Stimulated activated CD8-positive, alpha-beta memory T cell treated with anti-CD3 and anti-CD28 coated beads, Interleukin-7, amount 100 ng/mL, for 1 hour (primary cell): ENCODE measurements at regions not wholly inside any gene's neighbourhood (a gene's known extent, or its start where the extent isn't known, plus 50 kb on each side); places are given as distances from the start of the nearest gene placed in this dataset.

Experiments
- DNase-seq, 2 donors: peaks; one replicate each; pipeline ENCODE4 v3.0.0-alpha.2; 2020; ENCODE audit warnings: low read depth in 2 of 2

DNA sequence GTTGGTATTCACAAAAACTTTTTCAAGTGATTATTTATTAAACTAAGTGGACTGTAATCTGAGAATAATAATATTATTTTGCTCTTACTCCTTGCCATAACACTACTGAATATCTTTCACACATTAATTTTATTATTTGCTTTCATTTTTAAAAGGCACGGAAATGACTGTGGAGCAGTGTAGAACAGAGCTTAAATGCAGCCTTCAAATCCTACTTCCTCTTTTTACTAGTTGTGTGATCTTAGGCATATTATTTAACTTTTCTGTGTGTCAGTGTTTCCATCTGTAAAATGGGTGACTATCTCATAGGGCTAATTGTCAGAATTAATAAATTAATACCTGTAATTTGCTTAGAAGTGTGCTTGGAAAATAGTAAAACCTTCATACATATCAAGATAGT lies 55.5 kb upstream of the SLC8A1 start:
- DNase-seq, result no peak

- DNase-seq, result no peak
Measured at GRCh38 chr2:40510304-40510703, 58.4 kb upstream of the SLC8A1 start.

GRCh38 chr2:40511661-40512213 lies 59.8 kb upstream of the SLC8A1 start:
- no peak for DNase-seq

DNA sequence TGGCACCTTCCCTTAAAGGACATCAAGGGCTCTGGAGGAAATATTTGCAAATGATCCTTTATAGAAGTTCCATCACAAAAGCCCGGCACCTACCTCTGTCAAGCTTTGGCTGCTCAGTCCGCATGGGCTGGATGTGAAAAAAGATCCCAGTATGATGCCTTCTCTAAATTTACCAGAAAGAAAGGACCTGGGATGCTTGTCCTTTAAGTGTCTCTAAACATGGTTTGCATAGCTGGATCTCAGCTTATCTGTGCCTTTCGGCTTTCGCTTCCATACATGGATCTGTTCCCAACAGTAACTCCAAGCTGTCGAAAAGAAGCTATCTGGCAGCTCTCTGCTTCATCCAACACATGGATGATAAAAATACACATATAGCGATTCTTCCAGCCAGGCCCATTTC lies 60.4 kb upstream of the SLC8A1 start:
- no peak for DNase-seq

GRCh38 chr2:40513201-40513600 lies 61.3 kb upstream of the SLC8A1 start:
- no peak for DNase-seq

GRCh38 chr2:40516604-40517003 lies 64.7 kb upstream of the SLC8A1 start:
- DNase-seq, result no peak

DNA sequence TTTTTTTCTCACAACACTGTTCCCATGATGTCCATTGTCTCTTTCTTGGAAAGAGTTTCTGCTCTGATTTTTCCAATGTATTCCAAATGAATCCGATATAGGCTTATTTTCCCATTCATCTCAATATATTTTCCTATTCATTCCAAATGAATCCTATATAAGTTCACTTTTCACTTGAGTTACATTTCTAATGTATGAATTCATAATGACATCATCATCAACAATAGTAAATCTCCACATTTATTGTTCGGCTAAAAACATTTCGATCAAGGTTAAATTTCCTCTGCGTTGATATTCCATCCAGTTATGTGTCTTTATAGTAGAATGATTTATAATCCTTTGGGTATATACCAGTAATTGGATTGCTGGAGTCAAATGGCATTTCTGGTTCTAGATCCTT lies 76.7 kb upstream of the SLC8A1 start:
- DNase-seq, result no peak

GRCh38 chr2:40531359-40531758 lies 79.5 kb upstream of the SLC8A1 start:
- DNase-seq, result no peak

DNA sequence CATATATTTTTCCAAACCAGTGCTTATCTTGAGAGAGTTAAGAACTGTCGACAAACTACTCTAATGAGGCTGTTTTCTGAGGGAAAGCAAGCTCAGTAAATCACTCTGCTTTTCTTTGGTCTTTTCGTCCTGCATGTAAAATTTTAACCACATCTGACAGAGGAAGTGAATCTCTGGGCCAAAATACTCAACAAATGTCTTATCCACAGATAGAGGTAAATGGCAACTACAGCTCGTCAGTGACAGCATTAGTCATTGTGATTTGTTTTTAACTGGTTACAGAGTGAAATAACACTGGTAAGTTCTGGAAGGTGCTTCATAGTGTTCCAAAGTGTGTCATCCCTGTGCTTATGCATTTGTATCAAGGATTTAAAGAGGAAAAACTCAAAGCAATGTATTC lies 82.6 kb upstream of the SLC8A1 start:
- no peak for DNase-seq

DNA sequence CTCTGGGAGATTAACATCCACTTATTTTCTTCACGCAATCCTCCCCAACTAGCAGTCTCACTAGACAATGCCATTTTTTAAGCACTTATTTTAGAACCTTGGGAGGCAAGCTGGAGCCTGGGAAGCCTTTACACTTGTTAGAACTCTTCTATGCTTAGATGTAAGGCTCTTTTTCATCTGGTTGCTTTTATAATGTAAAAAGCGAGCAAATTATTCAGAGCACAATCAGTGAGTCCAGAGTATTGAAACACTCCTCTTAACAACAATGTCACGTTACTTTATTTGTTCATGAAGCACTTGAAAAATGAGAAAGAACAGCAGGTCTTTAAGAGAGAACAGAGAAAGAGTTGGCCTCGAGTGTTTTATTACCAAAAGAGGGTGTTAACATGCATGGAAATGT lies 84.1 kb upstream of the SLC8A1 start:
- DNase-seq, result no peak

GRCh38 chr2:40540026-40540425 lies 88.1 kb upstream of the SLC8A1 start:
- DNase-seq, result no peak

- DNase-seq, result no peak
Measured at GRCh38 chr2:40543381-40543780, 91.5 kb upstream of the SLC8A1 start.

- no peak for DNase-seq
Measured at GRCh38 chr2:40544072-40544471, 92.2 kb upstream of the SLC8A1 start.

GRCh38 chr2:40545645-40546044 lies 93.8 kb upstream of the SLC8A1 start:
- DNase-seq, result no peak

- DNase-seq, result no peak
Measured at GRCh38 chr2:40546439-40547191, 94.7 kb upstream of the SLC8A1 start.

GRCh38 chr2:40548521-40548920 lies 96.6 kb upstream of the SLC8A1 start:
- DNase-seq, result no peak

- no peak for DNase-seq
Measured at GRCh38 chr2:40550085-40550484, 98.2 kb upstream of the SLC8A1 start.

GRCh38 chr2:40551081-40551480 lies 99.2 kb upstream of the SLC8A1 start:
- DNase-seq, result no peak

DNA sequence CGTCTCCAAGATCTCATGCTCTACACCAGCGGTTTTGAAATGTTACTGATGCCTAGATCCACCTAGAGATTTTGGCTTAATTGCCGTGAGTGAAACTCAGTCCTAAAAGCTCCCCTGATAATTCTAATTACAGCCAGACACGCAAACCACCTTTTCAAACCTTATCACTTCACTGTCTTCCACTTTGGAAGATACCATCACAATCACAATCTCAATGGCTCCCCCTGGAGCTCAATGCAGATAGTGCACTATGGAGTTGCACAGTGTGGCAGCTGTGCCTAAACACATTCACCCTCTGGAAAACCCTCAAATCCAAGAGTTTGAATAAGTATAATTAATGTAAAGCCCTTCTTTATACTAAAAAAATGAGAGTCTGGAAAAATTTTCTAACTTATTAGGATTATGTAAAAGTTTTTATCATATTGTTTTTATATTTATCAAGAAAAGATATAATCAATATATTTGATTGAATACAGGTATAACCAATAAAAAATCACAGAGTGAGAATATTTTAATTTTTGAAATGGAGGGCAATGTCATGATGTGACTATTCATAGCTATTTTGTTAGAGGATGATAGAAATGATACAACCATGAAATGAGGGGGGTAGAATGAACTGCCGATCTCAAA lies 102.9 kb upstream of the SLC8A1 start:
- DNase-seq, result no peak

DNA sequence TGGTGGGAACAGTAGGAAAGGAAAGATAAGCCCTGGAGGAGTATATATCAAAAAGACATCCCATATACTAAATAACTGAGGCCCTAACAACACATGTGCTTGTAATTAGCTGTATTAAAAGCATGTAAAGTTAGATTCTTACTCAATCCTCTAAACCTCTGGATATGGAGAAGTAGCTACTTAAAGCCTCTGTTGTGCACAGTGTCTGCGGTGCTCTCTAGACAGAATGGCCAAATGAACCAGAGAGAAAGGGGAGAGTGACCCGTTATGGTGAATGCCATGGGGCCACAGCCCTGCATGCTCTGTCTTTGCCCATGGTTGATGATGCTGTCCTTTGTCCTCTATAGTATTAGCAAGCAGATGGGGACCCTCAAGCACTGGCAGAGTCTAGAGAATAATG lies 104.4 kb upstream of the SLC8A1 start:
- no peak for DNase-seq

DNA sequence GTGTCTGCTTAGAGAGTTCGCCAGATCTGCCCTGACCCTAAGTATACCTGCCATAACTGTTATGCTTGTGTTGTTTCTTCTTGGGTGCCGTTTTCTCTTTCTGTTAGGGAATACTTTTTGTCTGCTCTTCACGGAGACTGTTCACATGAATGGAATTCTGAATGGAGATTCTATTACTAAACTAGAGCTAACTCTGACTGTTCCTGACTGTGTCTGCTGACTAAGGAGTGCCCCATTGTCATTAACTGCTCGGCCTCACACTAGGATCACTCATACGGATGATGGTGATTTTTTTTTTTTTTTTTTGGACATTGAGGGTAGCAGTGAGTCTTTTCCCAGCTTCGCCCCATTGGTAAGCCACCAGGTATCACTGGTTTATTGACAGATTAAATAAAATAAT lies 104.8 kb upstream of the SLC8A1 start:
- DNase-seq, result no peak

DNA sequence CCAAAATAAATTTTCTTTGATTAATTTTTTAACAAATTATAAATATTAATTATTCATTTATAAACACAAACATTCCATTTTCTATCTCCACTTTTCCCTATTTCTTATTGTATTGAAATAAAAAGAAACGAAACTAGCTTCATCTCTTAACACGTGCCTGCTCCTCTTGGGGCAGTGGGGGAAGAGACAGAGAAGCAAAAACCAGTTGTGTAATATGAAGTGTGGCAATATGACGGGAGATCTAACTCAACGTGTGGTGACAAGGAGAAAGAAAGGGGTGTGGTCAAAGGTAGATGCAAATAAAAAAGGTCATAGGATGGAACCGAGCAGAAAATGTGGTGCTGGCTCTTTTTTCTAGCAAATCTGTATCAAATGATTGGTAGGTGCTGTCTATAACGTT lies 106.9 kb upstream of the SLC8A1 start:
- DNase-seq, result no peak

- no peak for DNase-seq
Measured at GRCh38 chr2:40559175-40559574, 107.3 kb upstream of the SLC8A1 start.
